PC-3 (cell line): ENCODE measurements at regions not wholly inside any gene's neighbourhood (a gene's known extent, or its start where the extent isn't known, plus 50 kb on each side); places are given as distances from the start of the nearest gene placed in this dataset.

ENCODE experiments used
- CTCF ChIP-seq: fragments of 300-600 bp; sonication (generic); conservative IDR thresholded peaks from 2 replicates; pipeline ENCODE4 v1.5.1; 2017; ENCODE audit warnings: antibody characterized with exemption, low read depth, mild to moderate bottlenecking, low read length
- EZH2 ChIP-seq: fragments of 300-600 bp; sonication (generic); IDR thresholded peaks from one replicate; pipeline ENCODE4 v1.6.1; 2017; ENCODE audit warnings: antibody characterized with exemption, mild to moderate bottlenecking, low read length; ENCODE audit not compliant: unreplicated experiment

GRCh38 chr2:7573166-7573825, 656.1 kb downstream of the RNF144A start:
- no peak for TF ChIP-seq CTCF
- no peak for TF ChIP-seq EZH2
